ENCODE measurements at regions not wholly inside any gene's neighbourhood (a gene's known extent, or its start where the extent isn't known, plus 50 kb on each side); places are given as distances from the start of the nearest gene placed in this dataset.

DNA sequence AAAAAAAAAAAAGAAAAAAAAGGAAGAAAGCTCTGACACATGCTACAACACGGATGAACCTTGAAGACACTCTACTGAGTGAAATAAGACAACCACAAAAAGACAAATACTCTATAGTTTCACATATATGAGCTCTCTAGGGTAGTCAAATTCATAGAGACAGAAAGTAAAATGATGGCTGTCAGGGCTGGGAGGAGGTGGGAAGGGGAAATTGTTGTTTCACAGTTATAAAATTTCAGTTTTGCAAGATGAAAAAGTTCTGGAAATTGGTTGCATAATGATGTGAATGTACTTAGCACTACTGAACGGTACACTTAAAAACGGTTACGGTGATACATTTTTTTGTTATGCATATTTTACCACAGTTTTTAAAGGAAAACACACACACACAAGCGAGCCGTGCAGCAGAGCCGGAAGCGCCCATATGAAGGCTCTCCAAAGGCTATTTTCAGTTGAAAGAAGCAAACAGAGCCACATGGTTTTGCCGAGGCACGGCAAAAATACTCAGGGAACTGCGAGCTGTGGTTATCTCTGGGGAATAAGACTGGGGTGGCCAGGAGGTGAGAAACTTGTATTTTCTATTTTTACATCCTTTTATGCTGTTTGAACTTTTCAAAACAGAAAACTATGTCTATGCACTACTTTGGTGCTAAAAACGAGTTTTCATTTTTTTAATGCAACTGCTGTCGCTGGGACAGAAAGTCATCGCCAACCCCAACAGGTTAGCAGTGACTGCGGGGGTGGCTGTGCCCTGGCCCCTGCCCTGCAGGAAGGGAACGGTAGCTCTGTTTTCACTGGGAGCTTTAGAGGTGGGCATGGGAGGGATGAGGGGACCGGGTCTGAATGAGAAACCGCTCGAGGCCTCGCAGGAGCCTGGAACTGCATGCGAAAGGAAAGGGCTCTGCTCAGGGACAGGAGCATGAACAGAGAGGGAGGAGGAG lies 132.9 kb downstream of the OAT start:
- DNase-seq, result peak; percentile 1

DNA sequence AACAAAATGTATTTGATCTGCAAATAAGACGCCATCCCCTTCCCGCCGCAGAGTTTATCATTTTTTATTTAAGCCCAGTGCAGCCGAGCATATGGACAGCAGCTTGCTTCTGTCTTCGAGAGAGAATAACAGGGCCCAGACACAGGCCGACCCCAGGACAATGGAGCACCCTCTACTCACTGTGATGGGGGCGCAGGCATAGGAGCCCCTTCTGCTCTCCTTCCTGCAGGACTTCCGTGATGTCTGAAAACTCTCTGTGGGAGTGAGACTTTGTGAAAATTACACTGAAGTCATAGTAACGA lies 134.8 kb downstream of the OAT start:
- no peak for DNase-seq

DNA sequence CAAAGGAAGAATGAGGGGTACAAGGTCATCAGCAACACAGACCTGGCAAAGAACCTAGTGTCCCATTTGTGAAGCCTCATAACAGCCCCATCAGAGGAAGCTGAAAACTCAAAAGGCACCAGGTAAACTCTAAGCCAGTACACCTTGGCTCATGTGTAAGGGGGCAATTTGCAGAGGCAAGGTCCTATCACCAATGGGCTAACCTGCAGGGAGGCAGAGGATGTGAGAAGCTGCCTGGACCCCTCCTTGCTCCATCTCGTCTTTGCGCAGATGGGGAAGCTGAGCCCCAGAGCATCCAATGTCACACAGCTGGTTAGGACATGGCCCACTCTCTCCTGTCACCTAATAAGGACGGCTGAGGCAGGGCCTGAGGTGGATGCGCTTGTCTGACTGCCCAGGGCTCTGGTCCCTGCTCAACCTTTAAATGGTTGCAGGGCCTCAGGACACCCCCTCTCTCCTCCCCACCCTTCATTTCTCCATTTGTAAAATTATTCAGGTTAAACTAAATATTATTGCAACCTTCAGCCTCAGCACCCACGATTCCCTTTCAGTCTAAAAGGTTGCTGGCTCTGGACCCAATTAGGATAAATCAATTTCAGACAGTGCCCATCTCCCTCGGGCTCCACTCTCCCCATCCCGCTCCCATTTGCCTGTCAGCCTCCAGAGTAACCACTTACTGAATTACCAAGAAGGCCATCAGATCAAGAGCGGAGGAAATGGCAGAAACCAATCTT lies 135.3 kb downstream of the OAT start:
- DNase-seq, result no peak

DNA sequence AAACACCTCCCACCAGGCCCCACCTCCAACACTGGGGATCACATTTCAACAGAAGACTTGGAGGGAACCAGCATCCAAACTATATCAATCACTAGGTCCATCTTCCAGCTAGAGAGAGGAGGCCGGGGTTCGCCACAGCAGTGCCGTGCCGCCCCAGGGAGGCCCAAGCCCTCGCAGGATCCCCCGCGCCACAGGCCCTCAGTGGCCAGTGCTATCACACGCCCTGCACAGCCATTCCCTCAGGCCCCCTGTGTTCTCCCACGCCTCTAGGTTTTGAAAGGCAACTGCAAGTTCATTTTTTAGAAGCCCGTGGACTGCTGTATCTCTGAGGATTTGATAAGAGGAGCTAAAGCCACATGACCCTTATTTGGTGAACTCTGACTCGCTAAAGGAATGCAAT lies 136.4 kb downstream of the OAT start:
- DNase-seq, result no peak

DNA sequence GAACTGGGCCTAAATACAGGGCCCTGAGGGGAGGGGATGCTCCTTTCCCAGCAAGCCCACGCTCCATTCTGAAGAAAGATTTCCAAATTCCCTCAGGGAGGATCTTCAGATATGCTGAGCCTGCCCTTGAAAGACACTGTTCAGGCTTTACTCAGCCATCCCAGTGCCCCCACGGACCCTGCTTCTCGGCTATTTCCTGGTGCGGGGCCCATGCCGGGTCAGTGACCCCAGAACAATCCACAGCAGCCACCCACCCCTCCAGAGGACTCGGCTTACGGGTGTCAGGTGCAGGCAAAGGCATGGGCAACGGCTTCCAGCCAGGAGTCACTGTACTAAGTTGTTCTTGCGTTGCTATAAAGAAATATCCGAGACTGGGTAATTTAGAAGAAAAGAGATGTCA lies 137.1 kb downstream of the OAT start:
- DNase-seq, result no peak

- DNase-seq, result no peak
Observed at GRCh38 chr10:124280916-124281315, 137.8 kb downstream of the OAT start.

- no peak for DNase-seq
Observed at GRCh38 chr10:124279882-124280281, 138.8 kb downstream of the OAT start.

- DNase-seq, result no peak
Observed at GRCh38 chr10:124279298-124279697, 139.4 kb downstream of the OAT start.

- DNase-seq, result no peak
Observed at GRCh38 chr10:124278356-124278755, 140.4 kb downstream of the OAT start.

GRCh38 chr10:124273141-124273540 lies 145.6 kb downstream of the OAT start:
- no peak for DNase-seq

- no peak for DNase-seq
Observed at GRCh38 chr10:124271676-124272075, 147.0 kb downstream of the OAT start.

DNA sequence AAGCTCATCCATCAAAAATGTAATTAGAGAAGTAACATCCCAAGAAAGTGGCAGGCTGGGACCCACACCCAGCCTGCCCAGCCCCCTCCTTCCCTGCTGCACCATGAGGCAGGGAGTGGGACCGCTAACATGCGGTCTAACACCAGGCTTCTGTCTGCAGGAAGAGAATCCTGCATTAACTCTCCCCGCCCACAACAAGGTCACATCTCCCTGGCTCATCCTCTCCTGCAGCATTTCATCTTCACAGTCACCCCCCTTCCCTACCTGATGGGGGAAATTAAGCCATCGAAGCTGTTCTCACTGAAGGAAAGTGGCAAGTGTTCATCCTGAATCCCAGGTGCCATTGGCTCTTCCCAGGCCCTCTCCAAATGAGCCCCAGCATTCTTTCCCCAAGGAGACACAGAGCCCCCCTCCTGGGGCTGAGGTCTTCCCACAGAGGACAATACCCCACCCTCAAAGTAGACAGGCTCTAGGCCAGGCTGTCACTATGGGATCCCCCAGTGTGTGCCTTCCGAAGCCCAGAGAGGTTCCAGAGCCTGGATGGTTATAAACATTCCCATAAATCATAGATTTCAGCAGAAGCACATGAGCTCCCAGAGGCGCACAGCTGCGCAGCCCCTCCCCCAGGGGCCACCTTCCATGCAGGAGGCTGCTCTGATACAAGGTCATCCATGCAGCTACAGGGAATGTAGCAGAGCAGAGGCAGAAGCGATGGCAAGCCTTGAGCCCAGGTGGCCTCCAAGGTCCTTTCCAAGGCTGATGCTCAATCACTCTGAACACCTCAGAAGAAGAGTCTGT lies 148.0 kb downstream of the OAT start:
- no peak for DNase-seq

GRCh38 chr10:124268976-124269375 lies 149.7 kb downstream of the OAT start:
- DNase-seq, result no peak

- DNase-seq, result no peak
Observed at GRCh38 chr10:124267911-124268549, 150.7 kb downstream of the OAT start.

DNA sequence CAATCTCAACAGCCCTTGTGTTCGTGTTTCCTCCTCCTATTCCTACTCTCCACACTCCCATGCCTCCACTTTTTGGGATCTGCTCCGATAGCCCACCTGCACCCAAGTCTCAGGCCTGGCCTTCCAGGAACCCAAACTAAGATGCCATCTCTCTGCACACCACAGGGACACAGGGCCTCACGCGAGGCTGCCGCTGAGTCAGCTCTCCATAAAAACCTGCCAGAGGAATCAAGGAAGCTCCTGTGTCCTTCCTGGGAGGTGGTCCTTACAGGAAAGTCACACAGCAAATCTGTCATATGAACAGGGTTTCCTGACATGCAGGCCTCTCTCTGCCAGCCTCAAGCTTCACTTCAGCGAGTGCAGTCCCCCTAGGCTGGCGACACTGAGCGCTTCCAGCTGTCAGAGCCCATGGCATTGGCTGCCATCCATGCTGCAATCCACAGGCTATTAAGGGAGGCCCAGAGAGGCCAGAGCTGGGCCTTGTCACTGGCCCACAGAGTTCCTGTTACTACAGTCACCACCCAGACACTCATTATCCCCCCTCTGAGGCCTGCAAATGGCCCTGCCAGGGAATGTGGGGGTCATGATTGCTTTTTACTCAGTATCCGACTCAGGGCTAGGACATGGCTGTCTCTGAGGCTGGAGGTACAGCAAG lies 151.4 kb downstream of the OAT start:
- DNase-seq, result no peak

- DNase-seq, result no peak
Observed at GRCh38 chr10:124266468-124267230, 152.1 kb downstream of the OAT start.

- no peak for DNase-seq
Observed at GRCh38 chr10:124265776-124266467, 152.8 kb downstream of the OAT start.

DNA sequence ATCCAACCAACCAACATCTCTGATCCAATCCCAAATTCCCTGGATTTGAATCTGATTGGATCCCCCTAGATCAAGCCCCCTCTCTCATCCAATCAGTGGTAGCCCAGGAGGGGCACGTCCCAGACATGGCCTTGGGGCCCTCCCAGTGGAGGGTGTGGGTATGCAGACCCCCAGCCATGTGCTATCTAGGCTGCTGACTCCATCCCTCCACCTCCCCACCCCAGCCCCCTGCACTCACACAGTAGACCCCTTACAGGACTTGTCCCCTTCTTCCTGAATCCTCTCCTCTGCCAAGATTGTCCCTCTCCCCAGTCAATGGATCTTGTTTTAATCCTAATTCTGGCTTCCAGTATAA lies 153.4 kb downstream of the OAT start:
- DNase-seq, result no peak

- DNase-seq, result no peak
Observed at GRCh38 chr10:124264711-124265390, 153.9 kb downstream of the OAT start.

GRCh38 chr10:124264271-124264670 lies 154.5 kb downstream of the OAT start:
- DNase-seq, result no peak

GRCh38 chr10:124263726-124264125 lies 155.0 kb downstream of the OAT start:
- DNase-seq, result no peak
